ENCODE measurements at regions not wholly inside any gene's neighbourhood (a gene's known extent, or its start where the extent isn't known, plus 50 kb on each side); places are given as distances from the start of the nearest gene placed in this dataset.
"Not testable (repeated sequence)": the region's sequence is repeated elsewhere in the genome, so short reads cannot be mapped to it uniquely, and the experiment has no call there.

DNA sequence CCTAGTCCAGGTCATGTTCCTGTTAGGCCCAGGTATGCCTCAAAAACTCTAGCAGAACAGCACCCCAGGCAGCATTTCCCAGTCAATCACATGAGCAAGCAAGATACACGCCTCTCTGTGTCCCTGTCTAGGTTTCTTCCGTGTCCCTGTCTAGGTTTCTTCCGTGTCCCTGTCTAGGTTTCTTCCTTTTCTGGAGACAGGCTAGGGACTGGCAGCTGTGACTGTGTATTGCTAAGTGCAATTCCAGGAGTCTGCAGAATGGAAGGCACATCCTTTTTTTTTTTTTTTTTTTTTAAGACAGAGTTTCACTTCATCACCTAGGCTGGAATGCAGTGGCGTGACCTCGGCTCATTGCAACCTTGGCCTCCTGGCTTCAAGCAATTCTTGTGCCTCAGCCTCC is 77.6 kb downstream of the SETD4 start:
- DNase-seq: no peak

- DNase-seq: no peak
Measured at GRCh38 chr21:35981514-35982070, 78.7 kb downstream of the SETD4 start.

DNA sequence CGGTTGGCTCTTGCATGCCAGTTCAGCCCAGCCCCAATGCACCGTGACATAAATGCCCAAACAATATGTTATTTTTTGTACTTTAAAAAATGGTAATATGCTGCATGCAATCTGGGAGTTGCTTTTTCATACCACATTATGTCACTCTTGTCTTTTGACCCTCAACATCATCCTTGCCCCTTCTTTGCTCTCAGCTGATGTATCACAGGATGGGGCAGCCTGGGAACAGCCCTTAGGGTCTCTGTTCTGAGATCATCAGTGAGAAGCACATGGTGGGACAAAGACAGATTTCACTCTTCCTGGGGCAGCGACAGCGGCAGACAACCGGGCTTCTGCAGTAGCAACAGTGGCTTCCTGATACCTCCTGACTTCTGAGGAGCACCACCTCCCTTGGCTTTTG is 79.5 kb downstream of the SETD4 start:
- DNase-seq: no peak

DNA sequence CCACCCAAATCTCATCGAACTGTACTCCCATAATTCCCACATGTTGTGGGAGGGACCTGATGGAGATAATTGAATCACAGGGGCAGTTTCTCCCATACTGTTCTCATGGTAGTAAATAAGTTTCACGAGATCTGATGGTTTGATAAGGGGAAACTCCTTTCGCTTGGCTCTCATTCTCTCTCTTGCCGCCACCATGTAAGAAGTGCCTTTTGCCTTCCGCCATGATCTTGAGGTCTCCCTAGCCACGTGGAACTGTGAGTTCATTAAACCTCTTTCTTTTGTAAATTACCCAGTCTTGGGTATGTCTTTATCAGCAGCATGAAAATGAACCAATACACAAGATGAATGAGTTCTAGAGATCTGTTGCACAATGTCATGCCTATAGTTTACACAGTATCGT is 82.5 kb downstream of the SETD4 start:
- not testable (repeated sequence) for DNase-seq

DNA sequence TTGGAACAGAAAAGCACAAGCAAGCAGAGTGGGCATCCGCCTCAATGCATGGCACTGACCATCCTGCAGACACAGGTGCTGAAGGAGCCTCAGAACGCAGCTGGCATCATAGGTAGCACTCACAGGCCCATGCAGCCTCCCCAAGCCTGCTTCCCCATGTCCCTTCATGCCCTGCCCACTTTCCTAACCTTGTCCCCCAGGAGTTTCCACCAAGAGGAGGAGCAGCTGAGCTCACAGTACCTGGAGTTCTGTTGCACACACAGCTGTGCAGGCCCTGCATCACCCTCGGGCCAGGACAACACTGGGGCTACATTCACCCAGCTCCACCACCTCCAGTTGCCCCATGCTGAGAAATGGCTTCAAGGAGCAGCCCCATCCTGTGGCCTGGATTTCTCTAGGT is 83.4 kb downstream of the SETD4 start:
- DNase-seq: no peak

DNA sequence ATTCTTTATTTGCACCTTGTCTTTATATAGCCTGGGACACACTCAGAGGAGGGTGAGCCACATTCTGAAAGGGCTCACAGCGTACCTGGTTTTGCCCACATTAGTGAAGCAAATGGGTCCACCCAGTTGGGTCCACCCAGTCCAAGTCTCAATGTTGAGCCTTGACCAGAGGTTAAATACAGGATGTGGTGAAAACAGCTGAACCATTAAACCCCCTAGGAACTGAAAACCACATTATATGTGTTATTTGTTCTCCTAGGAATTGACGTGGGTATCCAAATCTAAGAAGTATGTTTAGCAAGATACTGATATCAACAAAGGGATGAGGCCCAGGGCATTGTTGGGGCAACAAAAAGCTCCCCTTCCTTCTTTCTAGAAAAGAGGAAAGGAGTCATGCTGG is 83.8 kb downstream of the SETD4 start:
- DNase-seq: no peak

DNA sequence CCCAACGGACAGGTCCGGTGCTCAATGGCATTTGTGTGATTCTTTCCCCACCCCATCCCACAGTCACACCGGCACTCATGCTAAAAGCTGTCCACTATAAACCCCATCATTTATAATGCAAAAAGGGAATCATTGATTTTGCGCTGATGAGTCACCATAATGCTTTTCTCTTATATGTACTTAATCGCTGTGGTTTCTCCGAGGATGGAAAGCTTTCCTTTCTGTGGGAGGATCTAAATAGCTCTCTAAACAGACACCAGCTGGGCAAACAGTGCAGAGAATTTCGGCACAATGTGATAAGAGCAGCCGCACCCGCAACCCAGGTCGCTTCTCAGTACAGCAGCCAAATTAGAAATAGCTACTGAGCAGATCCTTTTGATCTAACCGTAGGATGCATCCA is 85.6 kb downstream of the SETD4 start:
- no peak for DNase-seq

GRCh38 chr21:35971824-35972223 is 88.5 kb downstream of the SETD4 start:
- no peak for DNase-seq

DNA sequence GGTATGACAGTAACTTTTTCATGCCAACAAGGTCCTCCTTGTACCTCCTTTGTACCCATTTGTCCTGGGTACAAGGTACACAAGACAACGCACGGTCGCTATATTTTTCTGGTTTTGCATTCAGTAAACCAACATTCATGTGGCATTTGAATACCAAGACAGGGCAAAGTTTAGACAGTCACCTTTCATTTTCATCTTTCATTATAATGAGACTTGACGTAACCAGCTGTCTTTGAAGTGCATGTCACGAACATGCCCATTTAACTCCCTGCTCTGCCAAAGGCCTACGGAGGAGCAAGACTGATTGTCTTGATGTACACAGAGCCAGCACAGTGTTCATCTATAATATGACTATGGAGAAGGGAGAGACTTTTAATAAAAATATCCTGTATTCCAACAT is 91.0 kb downstream of the SETD4 start:
- no peak for DNase-seq

DNA sequence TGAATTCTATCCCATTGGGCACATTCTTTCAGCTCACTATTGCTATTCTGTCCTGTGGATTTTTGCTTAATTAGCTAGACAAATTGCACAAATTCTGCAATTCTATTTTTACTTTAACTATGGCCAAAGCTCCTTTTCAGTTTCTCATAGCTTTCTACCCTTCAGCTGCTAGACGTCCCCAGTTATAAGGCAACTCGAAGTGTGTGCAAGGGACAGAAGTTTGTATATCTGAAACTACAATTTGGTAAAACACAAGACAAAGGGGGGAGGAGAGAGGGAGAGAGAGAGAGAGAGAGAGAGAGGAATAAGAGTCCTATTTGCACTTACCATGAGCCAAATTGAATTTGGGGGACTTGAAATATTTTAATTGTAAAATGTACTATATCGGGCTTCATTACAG is 91.8 kb downstream of the SETD4 start:
- DNase-seq: no peak

DNA sequence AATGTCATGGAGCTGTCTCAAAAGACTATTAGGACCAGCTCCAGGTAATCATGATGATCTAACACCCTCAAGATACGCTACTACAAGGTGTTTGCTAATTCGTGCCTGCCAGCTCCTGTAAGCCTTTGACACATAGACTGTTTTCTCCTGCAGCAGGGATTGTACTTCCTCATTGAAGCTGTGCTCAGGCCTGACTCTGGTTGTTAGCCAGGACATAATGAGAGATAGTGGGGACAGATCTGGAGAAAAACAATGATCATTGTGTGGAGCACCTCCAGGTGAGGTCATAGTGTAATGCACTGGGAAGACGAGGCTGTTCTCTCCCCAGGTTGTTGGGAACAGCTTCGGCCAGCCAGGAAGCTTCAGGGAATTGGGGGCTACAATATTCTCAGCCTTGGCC is 94.6 kb downstream of the SETD4 start:
- no peak for DNase-seq

DNA sequence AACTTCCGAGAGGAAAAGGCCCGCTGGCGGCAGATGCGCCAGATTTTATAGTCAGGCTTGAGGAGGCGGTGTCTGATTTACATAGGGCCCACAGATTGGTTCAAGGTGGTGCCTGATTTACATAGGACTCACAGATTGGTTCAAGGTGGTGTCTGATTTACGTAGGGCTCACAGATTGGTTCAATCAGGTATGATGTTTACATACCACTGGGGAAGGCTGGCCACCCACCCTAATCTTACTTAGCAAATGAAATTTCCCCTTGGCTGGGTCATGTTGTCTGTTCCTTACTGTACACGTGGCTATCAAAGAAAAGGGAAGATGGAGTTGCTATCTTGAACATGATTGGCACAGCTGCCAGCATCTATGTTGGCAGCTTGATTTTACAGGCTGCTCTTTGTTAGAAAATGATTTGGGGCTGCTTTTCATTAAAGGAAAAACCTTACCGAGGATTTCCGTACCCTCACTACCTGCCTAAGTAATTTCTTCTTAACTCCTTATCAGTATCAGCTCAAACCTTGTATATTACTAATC is 96.3 kb downstream of the SETD4 start:
- peak in 1 of 2 experiments; percentile 31 for DNase-seq

- no peak for DNase-seq
Measured at GRCh38 chr21:35962917-35963316, 97.4 kb downstream of the SETD4 start.

DNA sequence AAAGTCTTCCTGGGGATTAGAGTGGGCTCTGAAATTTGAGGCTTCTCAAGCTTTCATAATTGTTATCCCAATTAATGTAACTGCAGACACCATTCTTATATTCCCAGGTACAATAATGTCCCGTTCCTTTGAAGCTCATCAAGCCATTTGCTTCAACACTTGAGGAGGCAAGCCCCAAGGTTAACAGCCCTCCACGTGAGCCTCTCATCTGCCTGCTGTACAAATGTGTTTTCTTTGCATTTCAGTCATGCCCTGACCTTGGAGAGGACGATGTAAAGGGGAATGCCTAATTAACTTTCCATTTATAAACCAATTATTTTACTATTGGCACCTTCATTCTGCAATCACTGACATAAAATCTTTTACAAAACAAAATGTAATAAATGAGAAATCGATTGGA is 106.3 kb downstream of the SETD4 start:
- no peak for DNase-seq

DNA sequence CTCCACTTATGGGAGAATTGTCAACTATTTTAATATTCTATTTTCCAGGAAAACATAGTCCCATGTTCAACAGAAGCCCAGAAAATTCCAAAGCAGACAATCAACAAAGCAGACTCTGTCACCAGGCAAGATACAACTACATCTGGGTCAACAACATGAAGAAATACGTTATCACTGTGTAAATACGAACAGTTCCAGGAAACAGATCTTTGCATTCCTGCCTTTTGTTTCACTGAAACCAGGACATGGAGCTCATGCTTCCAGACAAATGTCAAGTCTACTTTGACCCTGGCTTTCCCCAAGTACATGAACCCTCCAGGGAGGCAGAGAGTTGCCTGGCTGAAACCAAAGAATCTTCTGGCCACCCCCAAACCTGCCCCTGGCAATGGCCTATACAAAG is 106.7 kb downstream of the SETD4 start:
- DNase-seq: no peak

DNA sequence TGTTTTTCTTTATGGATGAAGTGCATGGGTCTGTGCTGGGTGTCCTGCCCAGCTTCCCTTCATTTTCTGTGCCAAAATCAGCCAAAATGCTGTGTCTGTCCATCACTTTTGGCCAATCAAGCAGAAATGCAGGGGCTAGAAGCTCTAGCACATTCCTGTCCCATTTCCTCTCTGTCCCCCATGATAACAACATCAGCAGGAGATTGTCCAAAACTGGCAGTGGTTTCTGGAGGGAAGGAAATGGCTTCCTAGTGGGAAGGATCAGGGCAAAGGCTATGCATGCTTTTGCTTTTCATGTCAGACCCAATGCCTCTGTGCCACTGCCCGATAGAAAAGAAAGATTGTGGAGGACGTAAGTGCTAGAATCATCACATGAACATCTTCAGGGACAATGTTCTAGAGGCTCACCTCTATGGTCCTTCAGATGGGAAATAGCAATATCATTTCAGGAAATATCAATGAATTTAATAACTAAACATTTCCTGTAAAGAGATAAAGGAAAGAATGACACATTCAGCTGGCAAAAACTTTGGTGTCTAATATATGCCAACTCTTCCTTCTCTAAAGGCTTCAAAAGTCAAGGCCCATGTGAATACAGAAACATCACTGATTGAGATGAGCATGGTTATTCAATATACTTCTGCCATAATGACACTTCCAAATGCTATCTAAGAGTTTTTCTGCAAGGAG is 107.5 kb downstream of the SETD4 start:
- no peak for DNase-seq

GRCh38 chr21:35948982-35949381 is 111.3 kb downstream of the SETD4 start:
- no peak for DNase-seq

DNA sequence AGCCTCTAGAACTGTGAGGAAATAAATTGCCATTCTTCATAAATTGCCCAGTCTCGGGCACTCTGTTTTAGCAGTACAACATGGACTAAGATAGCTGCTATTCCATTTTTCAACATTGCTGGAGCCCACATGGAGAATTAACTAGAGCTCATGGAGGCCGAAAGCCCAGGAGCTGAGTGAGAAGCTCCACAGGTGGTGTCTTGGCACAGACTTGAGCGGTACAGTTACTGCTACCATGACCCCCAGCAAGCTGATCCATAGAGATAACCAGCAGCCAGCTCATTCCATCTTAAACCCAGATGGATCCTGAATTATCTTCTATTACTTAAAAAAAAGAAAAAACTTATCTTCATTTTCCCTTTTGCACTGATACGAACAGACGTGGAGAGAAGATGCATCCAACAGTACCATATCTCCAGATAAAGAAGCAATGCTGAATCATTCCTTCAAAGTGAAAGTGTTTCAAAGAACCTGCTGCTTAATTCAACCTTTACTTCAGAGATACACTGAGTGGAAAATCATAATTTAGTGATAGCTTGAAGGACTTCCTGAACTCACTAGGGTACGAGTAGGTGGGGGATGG is 115.1 kb downstream of the SETD4 start:
- DNase-seq: no peak

GRCh38 chr21:35943752-35944151 is 116.6 kb downstream of the SETD4 start:
- no peak for DNase-seq

- no peak for DNase-seq
Measured at GRCh38 chr21:35942211-35943144, 117.8 kb downstream of the SETD4 start.

DNA sequence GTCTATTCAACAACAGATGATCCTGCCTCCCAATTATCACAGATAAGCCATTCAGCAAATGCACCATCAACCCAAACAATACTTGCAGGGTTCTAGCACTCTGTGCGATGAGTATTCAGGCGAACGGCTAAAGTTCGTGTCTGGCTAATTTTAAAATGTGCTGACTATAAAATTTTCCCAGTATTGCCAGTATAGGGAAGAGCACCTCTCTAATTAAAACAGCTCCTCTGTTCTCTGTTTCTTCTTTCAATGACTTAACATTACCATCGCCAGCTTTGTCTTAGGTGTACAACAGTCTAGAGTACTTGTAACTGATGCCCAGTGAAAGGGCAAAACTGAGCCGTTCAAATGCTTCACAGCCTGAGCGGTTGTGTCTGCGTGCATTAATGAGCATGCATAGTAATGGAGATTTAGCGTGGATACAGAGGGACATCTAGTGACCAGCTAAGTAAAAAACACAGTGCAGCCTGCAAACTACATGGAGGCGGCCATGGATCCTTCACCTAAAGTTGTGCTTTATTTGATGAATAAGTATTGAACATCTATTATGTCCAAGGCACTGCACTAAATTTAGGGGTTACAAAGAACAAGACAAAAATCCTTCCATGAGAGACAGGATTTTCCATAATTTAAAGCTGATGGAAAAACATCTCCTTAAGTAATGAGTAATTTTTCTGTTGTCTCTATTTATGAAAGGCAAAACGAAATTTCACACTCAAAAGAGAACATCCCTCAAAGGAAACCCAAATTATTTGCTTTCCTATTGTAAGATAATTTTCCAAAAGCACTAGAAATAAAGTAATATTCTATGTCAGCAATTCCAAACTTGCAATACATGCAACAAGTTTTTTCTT is 120.0 kb downstream of the SETD4 start:
- DNase-seq: peak in 1 of 2 experiments; percentile 46

- no peak for DNase-seq
Measured at GRCh38 chr21:35938446-35938845, 121.9 kb downstream of the SETD4 start.

Data from NCI-H446 (cell line).